Inflammatory macrophage (primary cell): ENCODE measurements at regions not wholly inside any gene's neighbourhood (a gene's known extent, or its start where the extent isn't known, plus 50 kb on each side); places are given as distances from the start of the nearest gene placed in this dataset.

Source experiments
- DNase-seq, 2 donors: peaks; one replicate each; pipeline ENCODE4 v3.0.0-alpha.2; 2020 to 2022

DNA sequence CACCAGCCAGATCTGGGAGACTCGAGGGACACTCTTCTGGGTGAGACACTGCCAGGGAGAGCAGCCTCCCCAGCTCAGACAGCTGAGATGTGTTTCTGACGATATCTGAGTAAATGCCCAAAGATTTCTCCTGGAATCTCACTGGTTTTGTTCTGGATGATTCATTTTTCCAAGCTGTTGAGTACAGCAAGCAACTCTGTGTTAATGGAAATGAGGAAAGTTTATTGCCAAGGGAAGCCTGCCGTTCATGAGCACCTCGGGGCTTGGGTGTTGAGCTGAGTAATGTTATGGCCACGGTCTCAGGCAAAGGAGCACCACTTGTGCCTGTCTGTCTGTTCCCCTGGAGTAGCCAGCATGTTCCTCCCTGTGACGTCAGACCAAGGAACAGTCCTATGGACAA, 1132.4 kb downstream of the BRD1 start:
- no peak for DNase-seq

DNA sequence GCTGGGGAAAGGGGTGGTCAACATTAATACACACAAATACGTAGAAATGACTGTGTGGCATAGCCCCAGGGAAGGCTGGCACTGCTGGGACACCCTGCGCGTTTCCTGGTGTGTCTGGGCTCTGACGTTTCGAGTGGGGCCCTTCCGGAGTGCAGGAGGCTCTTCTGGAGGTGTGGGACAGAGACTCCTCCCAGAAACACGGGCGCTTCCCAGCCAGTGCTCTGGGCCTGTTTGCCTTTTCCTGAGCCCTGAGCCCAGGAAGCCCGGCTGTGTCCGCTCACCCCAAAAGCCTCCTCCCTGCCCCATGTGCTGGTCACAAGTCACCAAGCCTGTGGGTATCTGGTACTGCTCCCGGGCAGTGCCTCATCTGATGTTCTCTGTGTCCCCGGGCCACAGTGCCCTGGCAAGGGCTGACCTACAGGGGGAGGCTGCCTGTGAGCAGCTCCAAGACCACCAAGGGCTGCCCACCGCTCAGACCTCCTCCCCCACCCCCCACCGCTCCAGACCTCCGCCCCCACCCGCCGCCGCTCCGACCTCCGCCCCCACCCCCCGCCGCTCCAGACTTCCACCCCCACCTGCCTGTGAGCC, 1133.3 kb downstream of the BRD1 start:
- no peak for DNase-seq

DNA sequence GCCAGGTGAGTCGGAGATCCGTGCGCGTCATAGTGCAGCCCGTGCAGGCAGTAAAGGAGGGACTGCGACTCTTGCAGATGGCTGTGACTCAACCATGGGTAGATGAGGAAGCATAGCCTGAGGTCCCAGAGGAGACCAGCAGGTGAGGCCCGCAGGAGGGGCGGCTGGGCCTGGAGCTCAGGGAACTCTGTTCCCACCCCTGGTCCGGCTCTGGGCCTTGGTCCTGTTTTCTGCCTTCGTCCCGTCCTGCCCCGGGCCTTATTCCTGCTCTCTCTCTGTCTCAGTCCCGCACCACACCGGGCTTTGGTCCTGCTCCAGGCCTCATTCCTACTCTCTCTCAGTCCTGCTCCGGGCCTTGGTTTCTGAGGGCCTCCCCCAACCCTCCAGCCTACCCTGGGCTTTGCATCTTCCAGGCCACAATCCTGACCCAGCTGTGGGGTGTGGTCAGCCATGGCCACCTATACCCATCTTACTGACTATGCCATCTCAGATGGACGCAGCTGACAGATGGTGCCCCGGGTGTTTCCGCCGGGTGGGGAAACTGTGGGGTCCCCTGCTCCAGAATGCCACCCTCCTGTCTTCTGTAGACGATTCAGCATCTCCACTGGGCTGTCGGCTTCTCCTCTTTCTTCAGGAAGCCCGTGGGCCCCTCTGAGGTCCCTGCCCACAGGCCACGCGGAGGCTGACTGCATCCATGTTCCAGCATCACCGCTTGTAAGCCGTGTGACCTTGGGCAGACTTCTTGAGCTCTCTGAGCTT, 1134.1 kb downstream of the BRD1 start:
- no peak for DNase-seq

DNA sequence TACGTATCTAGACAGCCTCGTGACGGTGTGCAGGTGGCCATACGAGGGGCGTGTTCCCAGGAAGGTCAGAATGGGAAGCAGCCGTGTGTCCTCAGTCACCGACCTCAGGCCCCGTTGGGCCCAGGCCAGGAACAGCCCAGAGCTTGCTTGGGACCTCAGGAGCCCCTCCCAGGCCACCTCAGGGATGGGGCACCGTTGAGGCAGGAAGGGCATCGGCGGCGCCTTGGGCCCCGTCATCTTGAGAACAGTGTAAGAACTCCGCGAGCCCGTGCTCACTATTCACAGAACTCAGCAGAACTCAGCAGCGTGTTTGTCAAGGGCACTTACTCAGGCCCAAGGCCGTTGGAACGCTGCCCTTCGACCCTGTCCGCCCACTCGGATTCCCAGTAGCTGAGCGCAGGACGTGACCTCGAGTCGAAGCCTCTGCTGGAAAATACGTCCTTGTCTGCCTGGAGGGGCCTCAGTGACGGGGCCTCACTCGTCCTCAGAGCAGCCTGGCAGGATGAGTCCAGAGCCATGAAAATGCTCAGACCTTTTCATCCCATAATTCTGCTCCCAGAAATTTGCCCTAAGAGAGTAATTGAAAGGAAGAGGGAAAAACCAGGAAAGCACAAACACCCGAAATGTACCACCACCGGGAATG, 1134.8 kb downstream of the BRD1 start:
- DNase-seq = no peak

DNA sequence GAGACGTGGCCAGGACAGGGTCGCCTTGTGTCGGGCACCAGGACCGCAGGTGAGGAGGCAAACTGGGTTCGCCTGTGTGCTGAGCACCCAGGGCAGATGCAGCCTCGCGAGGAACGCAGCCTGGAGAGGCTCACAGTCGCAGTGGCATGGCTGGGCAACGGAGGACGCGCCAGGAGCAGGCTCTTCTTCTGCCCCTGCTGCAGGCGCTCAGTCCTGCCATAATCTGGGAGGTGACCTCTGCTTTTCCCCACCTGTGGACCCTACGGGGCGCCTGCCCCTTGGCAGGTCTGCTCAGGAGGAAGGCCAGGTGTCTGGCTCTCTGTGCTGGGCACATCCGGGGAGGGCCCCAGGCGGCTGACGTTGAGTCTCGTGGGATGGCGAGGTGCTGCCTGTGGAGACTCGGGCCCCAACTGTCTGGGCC, 1136.2 kb downstream of the BRD1 start:
- no peak for DNase-seq

DNA sequence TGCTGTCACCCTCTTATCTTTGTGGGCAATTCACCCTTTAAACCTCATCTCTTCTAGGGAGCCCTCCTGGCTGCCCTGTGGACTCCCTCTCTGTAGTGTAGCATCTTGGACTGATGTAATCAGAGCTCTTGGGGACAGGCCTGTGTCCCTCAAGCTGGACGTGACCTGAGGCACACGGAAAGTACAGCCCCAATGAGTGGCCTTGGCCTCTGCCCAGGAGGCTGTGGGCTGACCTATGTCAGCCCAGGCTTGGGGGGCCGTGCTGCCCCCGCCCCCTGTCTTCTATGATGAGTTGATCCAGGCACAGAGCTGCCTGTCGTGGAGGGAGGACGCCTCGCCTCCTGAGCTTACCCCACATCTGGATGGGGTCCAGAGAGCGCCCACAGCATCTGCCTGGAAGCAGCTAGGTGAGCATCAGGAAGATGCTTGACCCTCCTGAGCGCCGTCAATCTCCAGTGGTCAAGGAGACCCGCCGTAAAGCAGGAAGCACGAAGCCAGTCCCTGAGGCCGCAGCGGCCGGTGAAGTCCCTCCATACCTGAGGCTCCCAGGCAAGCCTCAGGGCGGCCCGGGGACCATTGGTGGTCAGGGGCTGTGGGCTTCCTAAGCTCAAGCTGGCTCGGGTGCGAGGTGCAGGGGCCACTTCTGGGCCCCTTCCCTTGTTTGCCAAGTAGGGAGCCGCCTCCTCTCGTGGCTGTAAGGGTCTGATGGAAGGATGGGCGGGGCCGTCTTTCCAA, 1136.9 kb downstream of the BRD1 start:
- no peak for DNase-seq

DNA sequence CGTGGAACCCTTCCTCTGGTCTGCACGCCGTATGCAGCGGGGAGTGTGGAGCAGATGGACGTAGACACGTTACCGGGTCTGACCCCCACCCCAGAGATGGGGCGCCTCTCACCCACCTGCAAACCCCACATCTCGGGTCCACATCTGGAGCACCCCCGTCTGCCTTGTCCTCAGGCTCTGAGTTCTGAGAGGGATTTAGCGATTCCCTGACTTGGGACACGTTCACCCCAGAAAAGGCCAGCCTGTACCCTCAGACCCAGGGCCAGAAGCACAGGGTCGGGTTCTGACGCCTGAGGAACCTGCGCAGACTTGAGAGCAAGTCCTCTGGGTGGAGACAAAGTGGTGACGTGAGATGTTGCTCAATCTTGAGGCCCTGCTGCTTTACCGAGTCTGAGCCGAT, 1138.5 kb downstream of the BRD1 start:
- DNase-seq = no peak

DNA sequence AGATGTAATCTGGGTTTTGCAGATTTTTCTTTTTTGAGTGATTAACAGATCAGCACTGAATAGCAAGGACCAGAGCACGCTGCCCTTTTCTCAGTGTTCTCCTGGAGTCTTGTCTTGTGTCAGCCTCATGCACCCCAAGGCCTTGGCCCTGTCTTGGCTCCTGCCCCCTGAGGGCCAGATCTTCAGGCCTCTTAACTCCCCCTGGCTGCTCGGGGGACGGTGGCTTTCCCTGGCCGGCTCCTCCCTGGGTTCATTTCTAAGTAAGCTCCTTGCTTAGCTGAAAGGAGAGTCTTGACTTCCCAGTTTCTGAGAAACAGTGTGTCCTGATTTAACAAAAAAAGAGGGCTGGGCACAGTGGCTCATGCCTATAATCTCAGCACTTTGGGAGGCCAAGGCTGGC, 1139.3 kb downstream of the BRD1 start:
- DNase-seq = no peak

DNA sequence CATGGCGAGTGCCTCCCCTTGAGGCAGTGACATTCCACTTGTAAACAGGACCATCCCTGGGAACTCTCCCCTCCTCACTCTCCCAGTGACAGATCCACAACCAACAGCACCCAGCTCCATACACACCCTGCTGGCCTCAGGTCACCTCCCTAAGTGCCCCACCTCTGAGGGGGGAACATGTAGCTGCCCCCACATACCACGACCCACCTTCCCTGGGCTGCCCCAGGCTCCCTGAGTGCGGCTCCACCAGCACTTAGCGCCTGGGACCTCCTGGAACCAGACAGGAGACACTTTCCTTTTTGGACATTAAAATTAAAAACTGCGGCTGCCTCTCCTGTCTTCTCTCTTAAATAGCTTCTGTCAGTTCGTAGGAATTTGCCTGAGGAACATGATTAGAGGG, 1140.1 kb downstream of the BRD1 start:
- no peak for DNase-seq

DNA sequence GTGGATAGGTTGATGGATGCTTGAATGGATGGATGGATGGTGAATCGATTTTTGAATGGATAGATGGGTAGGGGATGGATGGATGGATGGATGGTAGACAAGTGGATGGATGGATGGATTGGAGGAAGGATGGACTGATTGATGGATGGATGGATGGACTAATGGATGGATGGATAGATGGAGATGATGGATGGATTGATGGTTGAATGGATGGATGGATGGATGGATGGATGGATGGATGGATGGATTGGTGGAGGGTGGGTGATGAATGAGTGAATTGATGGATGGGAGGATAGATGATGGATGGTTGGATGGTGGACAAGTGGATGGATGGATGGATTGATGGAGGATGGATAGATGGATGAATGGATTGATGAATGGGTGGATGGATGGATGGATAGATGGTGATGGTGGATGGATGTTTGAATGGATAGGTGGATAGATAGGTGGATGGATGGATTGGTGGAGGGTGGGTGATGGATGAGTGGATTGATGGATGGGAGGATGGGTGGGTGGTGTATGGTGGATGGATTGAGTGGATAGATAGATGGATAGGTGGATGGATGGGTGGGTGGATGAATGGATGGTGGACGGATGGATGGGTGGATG, 1140.9 kb downstream of the BRD1 start:
- DNase-seq = no peak

DNA sequence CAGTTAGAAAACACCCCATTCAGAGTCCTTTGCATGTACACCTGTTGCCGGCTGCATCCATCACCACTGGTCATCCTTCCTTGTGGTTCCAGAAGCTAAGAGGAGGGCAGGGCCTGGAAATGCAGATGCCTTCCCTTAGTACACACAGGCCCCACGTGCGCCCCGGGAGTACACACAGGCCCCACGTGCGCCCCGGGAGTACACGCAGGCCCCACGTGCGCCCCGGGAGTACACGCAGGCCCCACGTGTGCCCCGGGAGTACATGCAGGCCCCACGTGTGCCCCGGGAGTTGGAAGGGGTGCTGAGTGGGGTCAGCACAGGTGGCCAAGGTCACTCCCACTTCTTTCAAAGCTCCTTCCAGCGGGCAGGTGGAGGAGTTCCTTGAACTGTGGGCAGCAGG, 1141.9 kb downstream of the BRD1 start:
- no peak for DNase-seq

DNA sequence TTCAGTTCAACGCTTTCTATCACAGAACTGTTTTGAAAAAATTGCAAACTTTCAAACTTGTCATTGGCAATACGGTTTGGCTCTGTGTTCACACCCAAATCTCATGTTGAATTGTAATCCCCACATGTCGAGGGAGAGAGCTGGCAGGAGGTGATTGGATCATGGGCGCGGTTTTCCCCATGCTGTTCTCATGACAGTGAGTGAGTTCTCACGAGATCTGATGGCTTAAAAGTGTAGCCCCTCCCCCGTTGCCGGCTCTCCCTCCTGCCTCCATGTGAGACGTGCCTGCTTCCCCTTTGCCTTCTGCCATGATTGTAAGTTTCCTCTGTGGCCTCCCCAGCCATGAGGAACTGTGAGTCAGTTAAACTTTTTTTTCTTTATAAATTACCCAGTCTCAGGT, 1144.0 kb downstream of the BRD1 start:
- DNase-seq = no peak

DNA sequence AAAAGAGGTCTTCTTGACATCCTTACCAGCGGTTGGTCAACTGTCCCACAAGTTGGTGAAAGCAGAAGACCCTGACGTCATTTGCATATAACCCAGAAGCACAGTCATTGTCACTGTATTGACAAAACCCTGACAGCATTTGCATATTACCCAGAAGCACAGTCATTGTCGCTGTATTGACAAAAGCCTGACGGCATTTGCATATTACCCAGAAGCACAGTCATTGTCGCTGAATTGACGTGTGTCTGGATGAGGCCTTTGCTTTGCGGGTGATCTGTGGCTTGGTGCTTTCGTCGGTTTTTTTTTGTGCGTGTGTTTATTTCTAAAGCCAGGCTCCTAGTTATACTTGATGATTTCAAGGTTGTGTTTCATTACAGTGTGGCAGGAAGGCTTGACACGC, 1145.2 kb downstream of the BRD1 start:
- no peak for DNase-seq

DNA sequence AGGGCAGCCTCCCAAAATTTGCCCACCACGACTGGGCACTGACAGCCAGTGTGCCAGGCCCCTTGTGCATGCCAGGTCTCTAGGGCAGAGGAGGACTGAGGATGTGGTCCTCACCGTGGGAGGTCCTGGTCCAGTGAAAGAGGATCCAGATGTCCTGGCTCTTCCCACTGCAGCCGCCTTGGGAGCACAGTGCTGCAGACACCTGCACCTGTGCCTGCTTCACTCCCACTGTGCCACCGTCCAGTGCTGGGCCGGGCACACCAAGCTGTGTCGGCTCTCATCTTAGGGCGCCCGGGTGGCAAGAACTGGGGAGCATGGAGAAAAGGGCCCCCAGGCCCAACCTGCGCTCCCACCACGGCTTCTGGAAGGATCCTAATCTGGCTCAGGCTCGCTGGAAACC, 1147.1 kb downstream of the BRD1 start:
- DNase-seq = no peak

DNA sequence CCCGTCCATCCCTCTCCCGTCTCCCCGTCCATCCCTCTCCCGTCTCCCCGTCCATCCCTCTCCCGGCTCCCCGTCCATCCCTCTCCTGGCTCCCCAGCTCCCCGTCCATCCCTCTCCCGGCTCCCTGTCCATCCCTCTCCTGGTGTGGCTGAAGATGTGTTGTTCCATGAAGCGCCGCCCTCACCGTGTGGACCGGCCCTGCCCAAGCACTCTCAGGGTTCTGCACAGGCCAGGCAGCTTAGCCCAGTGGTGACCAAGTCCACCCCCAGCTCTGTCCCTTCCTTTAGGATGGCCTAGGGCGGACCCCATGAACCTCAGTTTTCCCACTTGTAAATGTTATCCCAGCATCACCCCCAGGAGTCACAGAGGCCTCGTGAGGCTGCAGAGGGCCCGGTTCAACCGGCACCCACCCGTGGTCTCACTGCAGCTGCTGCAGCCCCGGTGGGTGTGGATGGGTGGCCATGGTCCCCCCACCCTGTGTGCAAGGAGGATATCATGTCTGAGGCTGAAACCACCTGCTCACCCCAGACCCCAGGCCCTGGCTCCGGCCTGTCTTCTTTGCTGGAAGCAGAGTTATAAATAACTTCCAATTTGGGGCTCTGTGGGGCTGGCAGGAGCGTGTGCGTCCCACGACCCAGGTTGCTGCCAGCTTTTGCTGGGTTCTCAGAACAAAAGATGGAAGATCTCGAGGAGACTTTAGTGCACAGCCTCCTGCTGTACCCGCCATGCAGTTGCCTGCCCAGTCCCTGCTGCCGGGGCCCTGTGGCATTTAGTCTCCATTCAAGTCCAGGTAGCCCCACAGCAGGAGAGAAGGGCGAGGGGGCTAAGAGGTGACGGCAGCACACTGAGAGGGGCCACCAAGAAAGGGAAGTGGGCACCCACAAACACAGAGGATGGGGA, 1147.8 kb downstream of the BRD1 start:
- DNase-seq = no peak

DNA sequence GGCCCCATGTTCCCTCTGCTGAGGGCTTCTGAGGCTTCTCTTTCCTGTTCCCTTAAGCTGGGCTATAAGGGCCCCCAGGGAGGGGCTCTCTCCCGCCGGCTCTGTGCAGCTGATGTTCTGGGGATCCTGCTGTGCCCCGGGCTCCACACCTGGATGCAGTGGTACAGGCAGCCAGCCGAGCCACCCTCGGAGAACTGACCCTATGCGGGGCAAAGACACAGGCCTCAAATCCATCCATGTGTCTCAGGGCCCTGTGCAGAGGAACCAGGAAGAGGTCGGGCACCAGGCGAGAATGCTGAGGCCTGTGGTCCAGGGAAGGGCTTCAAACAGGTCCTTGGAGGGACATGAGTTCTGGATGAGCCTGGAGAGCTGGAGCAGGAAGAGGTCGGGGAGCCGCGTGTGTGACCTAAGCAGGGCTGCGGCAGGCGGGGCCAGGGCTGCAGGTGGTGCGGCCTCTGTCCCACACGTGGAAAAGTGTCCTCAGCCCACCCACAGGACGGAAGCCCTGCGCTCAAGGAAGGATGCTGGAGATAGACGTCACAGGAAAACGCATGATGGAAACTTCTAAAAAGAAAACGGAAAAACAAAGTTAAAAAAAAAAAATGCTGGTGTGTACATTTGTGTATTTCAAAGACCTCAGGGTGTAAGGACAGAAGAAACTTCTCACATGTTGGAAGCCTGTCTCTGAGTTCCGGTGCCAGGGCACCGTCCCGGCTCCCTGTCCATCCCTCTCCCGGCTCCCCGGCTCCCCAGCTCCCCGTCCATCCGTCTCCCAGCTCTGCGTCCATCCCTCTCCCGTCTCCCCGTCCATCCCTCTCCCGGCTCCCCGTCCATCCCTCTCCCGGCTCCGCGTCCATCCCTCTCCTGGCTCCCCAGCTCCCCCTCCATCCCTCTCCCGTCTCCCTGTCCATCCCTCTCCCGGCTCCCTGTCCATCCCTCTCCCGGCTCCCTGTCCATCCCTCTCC, 1149.2 kb downstream of the BRD1 start:
- no peak for DNase-seq

DNA sequence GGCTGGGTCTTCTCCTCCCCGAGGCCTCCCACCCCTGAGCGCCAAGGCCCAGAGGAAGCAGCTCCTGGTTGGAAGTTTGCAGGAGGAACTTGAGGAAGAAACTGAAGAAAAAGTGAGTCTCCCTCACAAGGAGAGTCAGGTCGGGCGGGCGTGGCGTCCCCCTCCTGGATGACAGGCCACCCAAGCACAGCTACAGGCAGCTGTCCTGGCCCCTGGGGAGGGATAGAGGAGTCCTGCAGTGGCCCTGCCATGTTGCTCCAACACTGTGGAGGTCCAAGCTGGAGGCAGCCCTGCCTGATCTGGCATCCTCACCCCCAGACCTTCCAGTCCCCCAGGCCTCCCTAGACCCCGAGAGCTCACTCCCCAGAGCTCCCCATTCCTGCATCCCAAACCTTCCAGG, 1150.1 kb downstream of the BRD1 start:
- no peak for DNase-seq

DNA sequence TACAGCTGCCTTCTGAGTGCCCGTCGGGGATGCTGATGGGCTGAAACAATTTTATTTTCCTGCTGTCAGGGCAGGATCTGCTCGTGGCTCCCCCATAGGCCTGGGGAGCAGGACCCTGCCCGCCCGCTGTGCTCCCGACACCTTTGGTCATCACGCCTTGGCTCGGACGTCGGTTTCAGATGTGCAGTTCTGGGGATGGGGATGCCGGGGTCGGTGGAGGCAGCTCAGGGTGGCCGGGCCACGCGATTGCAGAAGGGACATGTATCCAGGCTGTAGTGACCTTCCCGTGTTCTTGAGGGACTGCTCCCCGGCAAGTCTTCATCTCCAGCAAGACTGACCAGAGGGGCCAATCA, 1150.5 kb downstream of the BRD1 start:
- no peak for DNase-seq

DNA sequence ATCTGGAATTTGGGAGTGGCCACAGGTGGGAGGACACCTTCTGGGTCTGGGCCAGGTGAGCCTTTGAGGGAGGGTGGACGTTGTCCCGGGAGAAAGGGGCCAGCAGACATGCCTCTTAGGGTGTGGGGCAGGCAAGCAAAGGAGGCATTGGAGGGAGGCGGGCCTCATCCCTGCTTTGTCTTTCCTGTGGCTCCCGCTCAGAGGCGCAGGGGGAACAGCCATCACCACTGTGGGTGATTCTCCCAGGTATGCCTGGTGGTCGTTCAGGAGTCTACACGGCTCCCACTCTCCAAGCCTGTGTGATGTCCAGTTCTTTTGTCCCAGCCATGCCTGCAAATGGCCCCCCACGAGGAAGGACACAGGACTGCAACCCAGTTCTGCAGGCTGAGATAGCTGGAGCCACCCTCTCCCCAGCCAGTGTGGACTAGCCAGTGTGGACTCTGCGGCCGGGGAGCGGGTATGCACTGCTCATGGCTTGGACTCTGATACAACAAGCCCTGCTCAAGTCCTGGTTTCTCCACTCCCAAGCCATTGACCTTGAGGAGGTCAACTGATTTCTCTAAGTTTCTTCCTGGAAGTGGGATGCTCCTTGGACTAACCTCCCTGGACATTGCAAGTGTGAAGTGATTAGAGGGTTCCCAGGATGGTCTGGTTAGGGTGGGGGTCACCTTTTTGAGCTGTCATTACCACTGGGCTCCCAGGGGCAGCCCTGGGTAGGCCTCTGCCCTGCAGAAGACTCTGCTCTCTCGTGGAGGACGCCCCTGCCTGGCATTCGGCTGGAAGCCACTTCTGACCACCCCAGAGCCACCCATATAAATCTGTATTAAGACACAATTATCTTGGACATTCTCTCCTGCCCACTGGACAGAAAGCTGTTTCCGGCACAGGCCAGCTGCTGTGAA, 1151.2 kb downstream of the BRD1 start:
- no peak for DNase-seq

DNA sequence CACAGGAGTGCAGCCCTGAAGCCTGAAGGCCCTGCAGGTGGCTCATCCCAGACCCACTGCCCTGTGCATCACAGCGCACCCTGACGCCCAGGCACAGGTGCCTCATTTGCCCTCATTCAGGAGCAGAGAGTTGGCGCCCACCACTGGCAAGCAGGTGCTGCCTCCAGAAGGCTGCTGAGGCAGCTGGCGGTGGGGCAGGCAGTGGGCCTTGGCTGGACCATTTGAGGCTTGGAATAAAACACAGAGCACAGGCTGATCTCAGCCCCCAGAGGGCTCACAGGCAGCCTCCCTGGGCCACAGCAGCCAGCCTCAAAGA, 1151.9 kb downstream of the BRD1 start:
- DNase-seq = no peak
